Lung (tissue), 11 donors: ENCODE measurements at regions not wholly inside any gene's neighbourhood (a gene's known extent, or its start where the extent isn't known, plus 50 kb on each side); places are given as distances from the start of the nearest gene placed in this dataset.

Source experiments
- ATAC-seq: fragments of 200-7000 bp; cut with Tn5 transposase; one replicate; pipeline ENCODE4 v1.9.1; 2020; ENCODE audit warnings: moderate number of reproducible peaks; ENCODE audit not compliant: insufficient read depth, low FRiP score
- DNase-seq, 3 donors: peaks; one replicate each; pipeline ENCODE4 v3.0.0-alpha.2; 2013 to 2017
- H3K27ac ChIP-seq, 2 donors: one replicate each; pipeline ENCODE4 v1.5.1; 2013; ENCODE audit warnings: mild to moderate bottlenecking in 2 of 2, moderate library complexity in 2 of 2, control low read depth in 1 of 2, inconsistent platforms in 1 of 2, low read depth in 1 of 2, low read length in 1 of 2
- H3K27me3 ChIP-seq, 3 donors: one replicate each; pipeline ENCODE4 v1.5.1; 2013; ENCODE audit warnings: low read length in 2 of 3; ENCODE audit not compliant: control insufficient read depth in 3 of 3, insufficient read depth in 3 of 3
- H3K36me3 ChIP-seq, 4 donors: one replicate each; pipeline ENCODE4 v1.5.1; 2013; ENCODE audit warnings: low read length in 4 of 4, mild to moderate bottlenecking in 1 of 4, moderate library complexity in 1 of 4; ENCODE audit not compliant: control insufficient read depth in 4 of 4, insufficient read depth in 4 of 4
- H3K4me1 ChIP-seq, 5 donors: one replicate each; pipeline ENCODE4 v1.5.1; 2013; ENCODE audit warnings: low read length in 5 of 5, mild to moderate bottlenecking in 2 of 5, moderate library complexity in 1 of 5; ENCODE audit not compliant: control insufficient read depth in 5 of 5, insufficient read depth in 5 of 5
- H3K4me3 ChIP-seq: one replicate; pipeline ENCODE4 v1.5.1; 2013; ENCODE audit warnings: mild to moderate bottlenecking, control low read depth, moderate library complexity
- H3K9ac ChIP-seq, 2 donors: one replicate each; pipeline ENCODE4 v1.5.1; 2013; ENCODE audit warnings: low read length in 2 of 2, control low read depth in 1 of 2; ENCODE audit not compliant: insufficient read depth in 1 of 2
- H3K9me3 ChIP-seq, 4 donors: one replicate each; pipeline ENCODE4 v1.5.1; 2013; ENCODE audit warnings: low read length in 3 of 4, mild to moderate bottlenecking in 1 of 4, moderate library complexity in 1 of 4; ENCODE audit not compliant: control insufficient read depth in 4 of 4, insufficient read depth in 3 of 4
- WGBS, 2 donors: extraction: QIAGEN DNeasy Blood & Tissue Kit; methylation state at CpG; one replicate each; pipeline ENCODE4 v1.1.7; 2013; 5-methylcytosine and 5-hydroxymethylcytosine counted together
- TF ChIP-seq, protein P1 (sequence below): IDR thresholded peaks from 2 replicates; pipeline ENCODE4 v1.5.1; 2012; ENCODE audit warnings: mild to moderate bottlenecking; ENCODE audit errors: control extremely low read depth, extremely low read depth
- donor health status: control.
- donor health status: control.
- donor health status: Bipolar disorder and iron deficiency.
- donor health status: healthy.
- donor health status: DM: yes; HTN: yes; CAD: no.

DNA sequence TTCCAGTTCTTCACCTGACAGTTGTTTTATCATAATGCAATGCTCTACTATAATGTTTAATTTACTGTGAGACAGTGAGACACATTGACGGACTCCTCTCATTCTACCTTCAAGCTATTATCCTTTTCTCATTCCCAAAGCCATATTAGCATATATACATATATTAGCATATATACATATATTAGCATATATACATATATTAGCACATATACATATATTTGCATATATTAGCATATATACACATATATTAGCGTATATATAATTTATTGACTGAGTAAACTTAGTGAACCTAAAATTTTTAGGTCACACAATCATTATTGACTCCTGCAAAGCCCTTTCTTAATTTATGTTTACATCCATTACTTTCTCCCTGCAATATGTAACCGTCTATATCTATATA, 555.0 kb upstream of the ADGRB3 start:
- WGBS, 2 donors, result 60 to 61% methylated on average over 3 of the region's 3 CpGs
- ATAC-seq, result no peak
- H3K9ac ChIP-seq, result no peak overlapping the region

DNA sequence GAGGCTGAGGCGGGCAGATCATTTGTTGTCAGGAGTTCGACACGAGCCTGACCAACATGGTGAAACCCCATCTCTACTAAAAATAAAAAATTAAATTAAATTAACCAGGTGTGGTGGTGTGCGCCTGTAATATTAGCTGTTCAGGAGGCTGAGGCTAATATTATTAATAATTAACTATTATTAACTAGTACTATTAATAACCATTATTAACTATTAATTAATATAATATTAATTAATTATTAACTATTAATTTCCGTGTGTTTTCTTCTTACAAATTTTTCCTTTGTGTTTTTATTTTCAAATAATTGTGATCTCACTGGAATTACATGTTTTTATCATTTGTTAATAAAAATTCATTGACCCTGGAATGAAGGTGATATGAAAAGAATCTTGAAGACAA, 557.4 kb upstream of the ADGRB3 start:
- no peak for DNase-seq
- H3K9ac ChIP-seq, result no peak overlapping the region
- TF ChIP-seq, protein P1, sequence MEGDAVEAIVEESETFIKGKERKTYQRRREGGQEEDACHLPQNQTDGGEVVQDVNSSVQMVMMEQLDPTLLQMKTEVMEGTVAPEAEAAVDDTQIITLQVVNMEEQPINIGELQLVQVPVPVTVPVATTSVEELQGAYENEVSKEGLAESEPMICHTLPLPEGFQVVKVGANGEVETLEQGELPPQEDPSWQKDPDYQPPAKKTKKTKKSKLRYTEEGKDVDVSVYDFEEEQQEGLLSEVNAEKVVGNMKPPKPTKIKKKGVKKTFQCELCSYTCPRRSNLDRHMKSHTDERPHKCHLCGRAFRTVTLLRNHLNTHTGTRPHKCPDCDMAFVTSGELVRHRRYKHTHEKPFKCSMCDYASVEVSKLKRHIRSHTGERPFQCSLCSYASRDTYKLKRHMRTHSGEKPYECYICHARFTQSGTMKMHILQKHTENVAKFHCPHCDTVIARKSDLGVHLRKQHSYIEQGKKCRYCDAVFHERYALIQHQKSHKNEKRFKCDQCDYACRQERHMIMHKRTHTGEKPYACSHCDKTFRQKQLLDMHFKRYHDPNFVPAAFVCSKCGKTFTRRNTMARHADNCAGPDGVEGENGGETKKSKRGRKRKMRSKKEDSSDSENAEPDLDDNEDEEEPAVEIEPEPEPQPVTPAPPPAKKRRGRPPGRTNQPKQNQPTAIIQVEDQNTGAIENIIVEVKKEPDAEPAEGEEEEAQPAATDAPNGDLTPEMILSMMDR, result no peak
- H3K27ac ChIP-seq, result no peak overlapping the region
- H3K4me3 ChIP-seq, result no peak overlapping the region
- H3K36me3 ChIP-seq, result no peaks in the 10 kb centered on the region
- WGBS, 2 donors, result 72 to 95% methylated on average over 5 of the region's 5 CpGs
- H3K9me3 ChIP-seq, result no peaks in the 10 kb centered on the region
- no peaks in the 10 kb centered on the region for H3K4me1 ChIP-seq
- no peak for ATAC-seq
- no peaks in the 10 kb centered on the region for H3K27me3 ChIP-seq

More for the DNA sequence above, 555.0 kb upstream of the ADGRB3 start:
- TF ChIP-seq, protein P1, result no peak
- Histone ChIP-seq H3K36me3 (no peaks in the 10 kb centered on the region), H3K27me3 (no peaks in the 10 kb centered on the region), H3K27ac (no peak overlapping the region), H3K4me1 (no peaks in the 10 kb centered on the region), H3K4me3 (no peak overlapping the region), H3K9me3 (no peaks in the 10 kb centered on the region)
- DNase-seq, result no peak

DNA sequence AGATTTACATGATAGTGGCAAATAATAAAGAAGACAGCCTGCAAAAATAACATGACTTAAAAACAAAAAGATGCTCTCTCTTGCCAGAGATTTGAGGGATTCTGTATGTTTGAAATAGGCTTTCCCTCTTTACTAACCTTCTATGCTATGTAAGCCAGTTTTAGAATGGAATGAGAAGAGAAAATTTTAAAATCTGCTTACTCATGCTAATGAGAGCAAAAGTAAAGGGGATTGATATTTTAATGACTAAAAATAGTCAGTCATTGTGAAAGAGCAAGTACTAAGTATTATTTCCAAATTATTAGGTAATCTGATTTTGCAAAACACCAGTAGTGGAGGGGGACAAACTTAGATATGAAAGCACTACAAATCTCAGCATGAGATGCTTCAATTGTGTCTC, 563.3 kb upstream of the ADGRB3 start:
- H3K9ac ChIP-seq, result no peak overlapping the region
- H3K36me3 ChIP-seq, result no peaks in the 10 kb centered on the region
- TF ChIP-seq, protein P1, result no peak
- ATAC-seq (no peak), DNase-seq (no peak)
- H3K27me3 ChIP-seq, result no peaks in the 10 kb centered on the region
- no peak overlapping the region for H3K4me3 ChIP-seq
- H3K9me3 ChIP-seq, result no peaks in the 10 kb centered on the region
- H3K4me1 ChIP-seq, result no peaks in the 10 kb centered on the region
- no peak overlapping the region for H3K27ac ChIP-seq

- 58 to 59% methylated on average over 5 of the region's 5 CpGs for WGBS, 2 donors
Observed at GRCh38 chr6:68069921-68070710, 565.0 kb upstream of the ADGRB3 start.

More at GRCh38 chr6:68069921-68070710, 565.0 kb upstream of the ADGRB3 start:
- no peak overlapping the region for H3K27ac ChIP-seq
- no peaks in the 10 kb centered on the region for H3K36me3 ChIP-seq
- no peaks in the 10 kb centered on the region for H3K27me3 ChIP-seq
- ATAC-seq (no peak), DNase-seq (no peak)
- no peaks in the 10 kb centered on the region for H3K4me1 ChIP-seq
- no peak overlapping the region for H3K4me3 ChIP-seq
- no peaks in the 10 kb centered on the region for H3K9me3 ChIP-seq
- H3K9ac ChIP-seq, result no peak overlapping the region
- TF ChIP-seq, protein P1, result no peak
